HG02623 (cell line): ENCODE measurements at regions not wholly inside any gene's neighbourhood (a gene's known extent, or its start where the extent isn't known, plus 50 kb on each side); places are given as distances from the start of the nearest gene placed in this dataset.

Experiments
- ATAC-seq: cut with Tn5 transposase; IDR thresholded peaks from one replicate; pipeline ENCODE4 v1.9.1; 2021; ENCODE audit warnings: moderate library complexity; ENCODE audit not compliant: unreplicated experiment

- ATAC-seq: no peak
Measured at GRCh38 chr6:8529250-8529649, 93.9 kb upstream of the SLC35B3 start.

GRCh38 chr6:8527818-8528217, 92.5 kb upstream of the SLC35B3 start:
- no peak for ATAC-seq

- no peak for ATAC-seq
Measured at GRCh38 chr6:8526624-8527023, 91.3 kb upstream of the SLC35B3 start.

GRCh38 chr6:8525370-8525769, 90.0 kb upstream of the SLC35B3 start:
- ATAC-seq: no peak

GRCh38 chr6:8513174-8513573, 77.8 kb upstream of the SLC35B3 start:
- ATAC-seq: no peak

- no peak for ATAC-seq
Measured at GRCh38 chr6:8507286-8507685, 71.9 kb upstream of the SLC35B3 start.

GRCh38 chr6:8506126-8506525, 70.8 kb upstream of the SLC35B3 start:
- ATAC-seq: no peak

- ATAC-seq: no peak
Measured at GRCh38 chr6:8499540-8499939, 64.2 kb upstream of the SLC35B3 start.

- no peak for ATAC-seq
Measured at GRCh38 chr6:8494730-8495129, 59.4 kb upstream of the SLC35B3 start.

- no peak for ATAC-seq
Measured at GRCh38 chr6:8492536-8493133, 57.3 kb upstream of the SLC35B3 start.
